GM23248 (cell line): ENCODE measurements at regions not wholly inside any gene's neighbourhood (a gene's known extent, or its start where the extent isn't known, plus 50 kb on each side); places are given as distances from the start of the nearest gene placed in this dataset.

ENCODE experiments used
- EZH2 ChIP-seq: fragments of 200-600 bp; sonication (generic); IDR thresholded peaks from 2 replicates; pipeline ENCODE4 v1.6.1; 2018; ENCODE audit warnings: antibody characterized with exemption, mild to moderate bottlenecking; ENCODE audit not compliant: insufficient read depth, poor library complexity, severe bottlenecking
- EZH2phosphoT487 ChIP-seq: fragments of 200-600 bp; sonication (generic); IDR thresholded peaks from 2 replicates; pipeline ENCODE4 v1.6.1; 2018; ENCODE audit warnings: antibody characterized with exemption, moderate library complexity, mild to moderate bottlenecking, low read depth; ENCODE audit not compliant: insufficient read depth

GRCh38 chr2:21453723-21454450, 330.1 kb downstream of the TDRD15 start:
- no peak for TF ChIP-seq EZH2
- no peak for TF ChIP-seq EZH2phosphoT487
